Heart left ventricle (tissue), 13 donors: ENCODE measurements at regions not wholly inside any gene's neighbourhood (a gene's known extent, or its start where the extent isn't known, plus 50 kb on each side); places are given as distances from the start of the nearest gene placed in this dataset.

Experiments used
- POLR2A ChIP-seq, 2 donors: fragments of 450-650 bp; IDR thresholded peaks; one replicate each; pipeline ENCODE4 v1.6.1; 2017; ENCODE audit warnings: antibody characterized with exemption in 2 of 2, mild to moderate bottlenecking in 2 of 2, moderate library complexity in 2 of 2
- TF ChIP-seq, protein P1 (sequence below), 12 donors: fragments of 200-600 bp; sonication (generic) in 4 of 12; IDR thresholded peaks; one replicate each; pipeline versions ENCODE4 v1.5.0 to v1.8.0; 2018 to 2022; ENCODE audit warnings: antibody characterized with exemption in 12 of 12, mild to moderate bottlenecking in 5 of 12
- donor health status: ischemic (EF 13 %, LVEDD 7.1; RV severe dilation, severe dysfunction).
- donor health status: DM: no; HTN: yes; CAD: no.
- donor health status: DM: no; HTN: no; CAD: no.
- donor health status: ischemic (EF 25% LVEDD 6.9; RV normal size, moderate dysfunction).
- donor health status: ischemic (EF 25% LVEDD 5.7; RV mildly dilated, moderate dysfunction).
- donor health status: ischemic (EF 35%, LVEDD 5.7; RV mildly dilated, moderate dysfunction).
- donor health status: nonischemic (EF 11% LVEDD 7.7; RV severe dilation, severe dysfunction).
- donor health status: DM: yes; HTN: yes; CAD: no.
- donor health status: PGD.
- donor health status: ischemic (EF 29% LVEDD 5.4; RV normal size, mild dysfunction).
- donor health status: nonischemic (EF 23%, LVEDD 6.1; RV moderate dilation, normal function).

DNA sequence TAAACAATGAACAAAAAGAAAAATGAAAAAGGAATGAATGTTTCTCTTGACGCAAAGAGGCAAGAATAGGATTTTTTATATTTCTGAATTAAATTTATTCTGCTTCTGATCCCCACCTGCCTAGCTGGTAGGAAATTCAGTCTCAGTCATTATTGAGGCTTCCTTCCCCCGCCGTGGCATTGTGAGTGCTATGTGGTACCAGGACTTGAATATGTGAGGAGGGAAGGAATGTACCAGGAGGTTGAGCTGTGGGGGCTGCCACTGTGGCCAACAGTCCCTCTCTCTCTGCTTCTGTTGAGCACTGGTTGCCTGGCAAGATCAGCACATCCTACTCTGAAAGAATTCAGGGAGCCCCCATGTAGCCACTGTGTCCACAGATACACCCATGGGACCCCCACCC lies 368.1 kb upstream of the JARID2 start:
- TF ChIP-seq, protein P1, sequence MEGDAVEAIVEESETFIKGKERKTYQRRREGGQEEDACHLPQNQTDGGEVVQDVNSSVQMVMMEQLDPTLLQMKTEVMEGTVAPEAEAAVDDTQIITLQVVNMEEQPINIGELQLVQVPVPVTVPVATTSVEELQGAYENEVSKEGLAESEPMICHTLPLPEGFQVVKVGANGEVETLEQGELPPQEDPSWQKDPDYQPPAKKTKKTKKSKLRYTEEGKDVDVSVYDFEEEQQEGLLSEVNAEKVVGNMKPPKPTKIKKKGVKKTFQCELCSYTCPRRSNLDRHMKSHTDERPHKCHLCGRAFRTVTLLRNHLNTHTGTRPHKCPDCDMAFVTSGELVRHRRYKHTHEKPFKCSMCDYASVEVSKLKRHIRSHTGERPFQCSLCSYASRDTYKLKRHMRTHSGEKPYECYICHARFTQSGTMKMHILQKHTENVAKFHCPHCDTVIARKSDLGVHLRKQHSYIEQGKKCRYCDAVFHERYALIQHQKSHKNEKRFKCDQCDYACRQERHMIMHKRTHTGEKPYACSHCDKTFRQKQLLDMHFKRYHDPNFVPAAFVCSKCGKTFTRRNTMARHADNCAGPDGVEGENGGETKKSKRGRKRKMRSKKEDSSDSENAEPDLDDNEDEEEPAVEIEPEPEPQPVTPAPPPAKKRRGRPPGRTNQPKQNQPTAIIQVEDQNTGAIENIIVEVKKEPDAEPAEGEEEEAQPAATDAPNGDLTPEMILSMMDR (IDR thresholded peaks at IDR 0.05): no peak
- TF ChIP-seq POLR2A (IDR thresholded peaks at IDR 0.05): no peak
